Progenitor cell of endocrine pancreas (in vitro differentiated cells): ENCODE measurements at regions not wholly inside any gene's neighbourhood (a gene's known extent, or its start where the extent isn't known, plus 50 kb on each side); places are given as distances from the start of the nearest gene placed in this dataset.

Source experiments
- DNase-seq: peaks from one replicate; pipeline ENCODE4 v3.0.0; 2021; ENCODE audit warnings: low spot score; ENCODE audit not compliant: unreplicated experiment
- H3K27ac Mint-ChIP-seq: 2 replicates; pipeline ENCODE4 v1.8.0; 2021; ENCODE audit warnings: mild to moderate bottlenecking, moderate library complexity, mixed read lengths
- H3K27me3 Mint-ChIP-seq: 2 replicates; pipeline ENCODE4 v1.8.0; 2021; ENCODE audit warnings: mixed read lengths
- H3K36me3 Mint-ChIP-seq: 2 replicates; pipeline ENCODE4 v1.8.0; 2022; ENCODE audit warnings: mixed read lengths; ENCODE audit not compliant: insufficient read depth
- H3K4me1 Mint-ChIP-seq: 2 replicates; pipeline ENCODE4 v1.8.0; 2021; ENCODE audit warnings: low read depth, mixed read lengths
- H3K4me3 Mint-ChIP-seq: 2 replicates; pipeline ENCODE4 v1.8.0; 2021; ENCODE audit warnings: low read depth, mild to moderate bottlenecking, moderate library complexity, mixed read lengths
- H3K9me3 Mint-ChIP-seq: 2 replicates; pipeline ENCODE4 v1.8.0; 2021; ENCODE audit warnings: low read depth, mixed read lengths
- TF ChIP-seq, protein P1 (sequence below): fragments of 200-600 bp; sonication (generic); IDR thresholded peaks from one replicate; pipeline ENCODE4 v1.5.0; 2021; ENCODE audit warnings: antibody characterized with exemption, mild to moderate bottlenecking; ENCODE audit not compliant: unreplicated experiment

DNA sequence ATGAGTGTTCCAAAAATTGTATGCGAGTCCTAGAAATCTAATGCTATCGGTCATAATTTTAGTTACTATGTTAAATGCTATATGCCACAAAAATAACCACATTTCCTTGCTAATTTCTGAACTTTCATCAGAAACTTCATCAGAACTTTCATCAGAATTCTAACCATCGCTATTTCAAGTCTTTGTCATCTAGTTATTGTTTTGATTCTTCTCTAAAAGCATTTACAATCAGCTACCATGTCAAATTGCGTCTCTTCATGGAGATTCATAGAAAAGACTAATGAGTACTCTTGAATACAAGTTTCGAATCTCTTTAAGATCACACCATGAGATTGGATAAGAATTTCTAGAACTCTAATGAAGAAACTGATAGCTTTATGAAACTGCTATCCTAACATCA lies 52.7 kb upstream of the TM9SF2 start:
- TF ChIP-seq, protein P1, sequence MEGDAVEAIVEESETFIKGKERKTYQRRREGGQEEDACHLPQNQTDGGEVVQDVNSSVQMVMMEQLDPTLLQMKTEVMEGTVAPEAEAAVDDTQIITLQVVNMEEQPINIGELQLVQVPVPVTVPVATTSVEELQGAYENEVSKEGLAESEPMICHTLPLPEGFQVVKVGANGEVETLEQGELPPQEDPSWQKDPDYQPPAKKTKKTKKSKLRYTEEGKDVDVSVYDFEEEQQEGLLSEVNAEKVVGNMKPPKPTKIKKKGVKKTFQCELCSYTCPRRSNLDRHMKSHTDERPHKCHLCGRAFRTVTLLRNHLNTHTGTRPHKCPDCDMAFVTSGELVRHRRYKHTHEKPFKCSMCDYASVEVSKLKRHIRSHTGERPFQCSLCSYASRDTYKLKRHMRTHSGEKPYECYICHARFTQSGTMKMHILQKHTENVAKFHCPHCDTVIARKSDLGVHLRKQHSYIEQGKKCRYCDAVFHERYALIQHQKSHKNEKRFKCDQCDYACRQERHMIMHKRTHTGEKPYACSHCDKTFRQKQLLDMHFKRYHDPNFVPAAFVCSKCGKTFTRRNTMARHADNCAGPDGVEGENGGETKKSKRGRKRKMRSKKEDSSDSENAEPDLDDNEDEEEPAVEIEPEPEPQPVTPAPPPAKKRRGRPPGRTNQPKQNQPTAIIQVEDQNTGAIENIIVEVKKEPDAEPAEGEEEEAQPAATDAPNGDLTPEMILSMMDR: no peak
- no peaks in the 10 kb centered on the region for H3K4me1 Mint-ChIP-seq
- H3K27me3 Mint-ChIP-seq: peaks cover 17% of the 10 kb centered on the region
- DNase-seq: no peak
- no peaks in the 10 kb centered on the region for H3K9me3 Mint-ChIP-seq
- H3K4me3 Mint-ChIP-seq: no peak overlapping the region
- H3K36me3 Mint-ChIP-seq: no peaks in the 10 kb centered on the region
- no peak overlapping the region for H3K27ac Mint-ChIP-seq

DNA sequence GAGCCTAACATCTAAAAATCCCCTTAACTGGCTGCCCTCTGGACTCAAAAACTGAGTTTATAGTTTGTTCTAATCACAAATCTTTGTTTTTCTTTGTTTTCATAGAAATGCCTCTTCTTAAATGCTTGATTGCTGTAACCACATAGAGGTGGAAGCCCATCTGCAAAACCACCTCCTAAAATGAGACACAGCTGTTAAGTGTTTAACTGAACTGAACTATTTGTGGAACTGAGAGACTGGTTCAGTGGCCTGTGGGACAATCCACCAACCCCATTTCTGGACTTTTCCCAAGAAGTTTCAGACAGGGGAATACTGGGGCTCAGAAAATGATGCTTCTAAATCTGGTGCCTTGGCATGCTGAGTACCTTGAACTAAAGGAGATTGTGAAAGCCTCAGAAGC lies 50.9 kb upstream of the TM9SF2 start:
- no peaks in the 10 kb centered on the region for H3K36me3 Mint-ChIP-seq
- no peak for DNase-seq
- peaks cover 17% of the 10 kb centered on the region for H3K27me3 Mint-ChIP-seq
- TF ChIP-seq, protein P1: no peak
- H3K9me3 Mint-ChIP-seq: peaks cover 6% of the 10 kb centered on the region
- H3K4me3 Mint-ChIP-seq: no peak overlapping the region
- no peaks in the 10 kb centered on the region for H3K4me1 Mint-ChIP-seq
- no peak overlapping the region for H3K27ac Mint-ChIP-seq
